Keratinocyte (primary cell): ENCODE measurements at regions not wholly inside any gene's neighbourhood (a gene's known extent, or its start where the extent isn't known, plus 50 kb on each side); places are given as distances from the start of the nearest gene placed in this dataset.

ENCODE experiments used
- EZH2 ChIP-seq: IDR thresholded peaks from one replicate; pipeline ENCODE4 v1.6.1; 2012; ENCODE audit warnings: inconsistent platforms, mild to moderate bottlenecking, low read length, moderate library complexity
- TF ChIP-seq, protein P1 (sequence below), 3 experiments: IDR thresholded peaks in 1 of 3; conservative IDR thresholded peaks in 1 of 3; optimal IDR thresholded peaks in 1 of 3; 2 replicates in 2 of 3; 3 replicates in 1 of 3; pipeline versions ENCODE3 to v1.5.1; 2011; ENCODE audit warnings: low read length in 3 of 3, mild to moderate bottlenecking in 3 of 3, moderate library complexity in 2 of 3, control low read depth in 1 of 3, inconsistent platforms in 1 of 3; ENCODE audit not compliant: insufficient read depth in 2 of 3; ENCODE audit errors: extremely low read depth in 1 of 3

DNA sequence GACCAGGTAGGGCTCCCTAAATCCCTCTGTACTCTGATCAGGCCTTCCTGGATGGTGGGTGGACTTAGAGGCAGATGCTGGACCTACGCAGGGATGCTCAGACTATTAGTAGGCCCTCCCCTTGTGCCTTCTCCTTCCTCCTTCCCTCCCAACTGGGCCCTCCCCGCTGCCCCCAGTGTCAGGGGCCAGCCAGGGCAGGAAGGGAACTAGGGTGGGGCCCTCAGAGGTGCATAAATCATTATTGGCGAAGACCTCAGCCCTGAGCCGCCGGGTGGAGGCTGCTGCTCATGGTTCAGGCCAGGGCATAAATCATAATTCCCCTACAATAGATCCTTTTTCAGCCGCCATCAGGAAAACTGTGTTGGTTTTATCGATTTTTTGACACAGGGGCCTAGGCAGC lies 81.4 kb downstream of the MRM1 start:
- TF ChIP-seq, protein P1, sequence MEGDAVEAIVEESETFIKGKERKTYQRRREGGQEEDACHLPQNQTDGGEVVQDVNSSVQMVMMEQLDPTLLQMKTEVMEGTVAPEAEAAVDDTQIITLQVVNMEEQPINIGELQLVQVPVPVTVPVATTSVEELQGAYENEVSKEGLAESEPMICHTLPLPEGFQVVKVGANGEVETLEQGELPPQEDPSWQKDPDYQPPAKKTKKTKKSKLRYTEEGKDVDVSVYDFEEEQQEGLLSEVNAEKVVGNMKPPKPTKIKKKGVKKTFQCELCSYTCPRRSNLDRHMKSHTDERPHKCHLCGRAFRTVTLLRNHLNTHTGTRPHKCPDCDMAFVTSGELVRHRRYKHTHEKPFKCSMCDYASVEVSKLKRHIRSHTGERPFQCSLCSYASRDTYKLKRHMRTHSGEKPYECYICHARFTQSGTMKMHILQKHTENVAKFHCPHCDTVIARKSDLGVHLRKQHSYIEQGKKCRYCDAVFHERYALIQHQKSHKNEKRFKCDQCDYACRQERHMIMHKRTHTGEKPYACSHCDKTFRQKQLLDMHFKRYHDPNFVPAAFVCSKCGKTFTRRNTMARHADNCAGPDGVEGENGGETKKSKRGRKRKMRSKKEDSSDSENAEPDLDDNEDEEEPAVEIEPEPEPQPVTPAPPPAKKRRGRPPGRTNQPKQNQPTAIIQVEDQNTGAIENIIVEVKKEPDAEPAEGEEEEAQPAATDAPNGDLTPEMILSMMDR (optimal IDR thresholded peaks at IDR 0.05 in 1 of 3, IDR thresholded peaks at IDR 0.05 in 1 of 3, conservative IDR thresholded peaks at IDR 0.05 in 1 of 3; ENCODE audit: extremely low read depth in 1 of 3, insufficient read depth in 2 of 3, low read length in 3 of 3), result no peak
- TF ChIP-seq EZH2, result no peak
